ENCODE measurements at regions not wholly inside any gene's neighbourhood (a gene's known extent, or its start where the extent isn't known, plus 50 kb on each side); places are given as distances from the start of the nearest gene placed in this dataset.
A peak's percentile ranks its signal among the peaks of the same experiment; 100 is the strongest.

GRCh38 chr15:62975515-62975914, 67.0 kb upstream of the TPM1 start:
- DNase-seq = no peak
- Histone ChIP-seq H3K27me3 (no peaks in the 10 kb centered on the region), H3K4me3 (no peak overlapping the region), H3K4me1 (peaks cover 0 to 9% (median 0%) of the 10 kb centered on the region in 12 donors), H3K27ac (no peak overlapping the region), H3K36me3 (no peaks in the 10 kb centered on the region), H3K9me3 (no peaks in the 10 kb centered on the region)
- ATAC-seq = no peak
- intact Hi-C loops (cut with DNase I) = no loop called here
- WGBS, 4 donors = 55 to 80% (median 72%) methylated on average over 8 of the region's 8 CpGs
- no peak for TF ChIP-seq CTCF (IDR thresholded peaks at IDR 0.05)
- no peak for TF ChIP-seq POLR2A (IDR thresholded peaks at IDR 0.05)

- 42 to 56% (median 46%) methylated on average over 2 of the region's 2 CpGs for WGBS, 4 donors
- Histone ChIP-seq H3K27me3 (no peaks in the 10 kb centered on the region), H3K9me3 (no peaks in the 10 kb centered on the region), H3K27ac (no peak overlapping the region), H3K4me1 (peaks cover 0 to 9% (median 0%) of the 10 kb centered on the region in 12 donors), H3K36me3 (no peaks in the 10 kb centered on the region), H3K4me3 (no peak overlapping the region)
- no peak for ATAC-seq
- no peak for TF ChIP-seq POLR2A (IDR thresholded peaks at IDR 0.05)
- no peak for TF ChIP-seq CTCF (IDR thresholded peaks at IDR 0.05)
- intact Hi-C loops (cut with DNase I) = no loop called here
- DNase-seq = no peak
These were observed 66.2 kb upstream of the TPM1 start for GRCh38 chr15:62976301-62976881.

GRCh38 chr15:62977952-62978811, 64.4 kb upstream of the TPM1 start:
- Histone ChIP-seq H3K27ac (peak overlapping the region in 3 of 12 donors; percentile 6 to 31 (median 17)), H3K9me3 (no peaks in the 10 kb centered on the region), H3K36me3 (no peaks in the 10 kb centered on the region), H3K4me1 (peaks cover 0 to 9% (median 0%) of the 10 kb centered on the region in 12 donors), H3K27me3 (no peaks in the 10 kb centered on the region), H3K4me3 (no peak overlapping the region)
- DNase-seq (no peak), ATAC-seq (peak in 3 of 4 donors; percentile 52 to 58 (median 57))
- intact Hi-C loops (cut with DNase I) = no loop called here
- no peak for TF ChIP-seq POLR2A (IDR thresholded peaks at IDR 0.05)
- TF ChIP-seq CTCF (IDR thresholded peaks at IDR 0.05) = no peak
- WGBS, 4 donors = 46 to 58% (median 52%) methylated on average over 8 of the region's 8 CpGs

- DNase-seq (no peak), ATAC-seq (no peak)
- no peak for TF ChIP-seq CTCF (IDR thresholded peaks at IDR 0.05)
- TF ChIP-seq POLR2A (IDR thresholded peaks at IDR 0.05) = no peak
- Histone ChIP-seq H3K27ac (no peak overlapping the region), H3K4me3 (no peak overlapping the region), H3K4me1 (peaks cover 0 to 9% (median 0%) of the 10 kb centered on the region in 12 donors), H3K9me3 (no peaks in the 10 kb centered on the region), H3K36me3 (no peaks in the 10 kb centered on the region), H3K27me3 (no peaks in the 10 kb centered on the region)
- intact Hi-C loops (cut with DNase I) = no loop called here
- WGBS, 4 donors = 85 to 96% (median 90%) methylated on average over 1 of the region's 1 CpG
These were observed 63.3 kb upstream of the TPM1 start for GRCh38 chr15:62979252-62979651.

All from heart left ventricle (tissue), 16 donors.